ENCODE measurements at regions not wholly inside any gene's neighbourhood (a gene's known extent, or its start where the extent isn't known, plus 50 kb on each side); places are given as distances from the start of the nearest gene placed in this dataset.

GRCh38 chr13:64662887-64663593 is 2567.1 kb downstream of the PCDH9 start (continued):
- TF ChIP-seq HNF4A (conservative IDR thresholded peaks at IDR 0.05) (no peak), FOXA2 (IDR thresholded peaks at IDR 0.05) (no peak), YY1 (IDR thresholded peaks at IDR 0.05) (no peak), SP1 (IDR thresholded peaks at IDR 0.05) (no peak), TAF1 (conservative IDR thresholded peaks at IDR 0.05) (no peak), GABPA (IDR thresholded peaks at IDR 0.05 in 1 of 2, conservative IDR thresholded peaks at IDR 0.05 in 1 of 2) (no peak)

GRCh38 chr13:64648293-64648692 is 2581.8 kb downstream of the PCDH9 start:
- no peaks in the 10 kb centered on the region for H3K9me3 ChIP-seq (ENCODE audit: control insufficient read depth in 4 of 4, low read length in 3 of 4)
- H3K4me1 ChIP-seq (ENCODE audit: control insufficient read depth in 4 of 4, insufficient read depth in 4 of 4, low read length in 3 of 4), result no peaks in the 10 kb centered on the region
- no peaks in the 10 kb centered on the region for H3K36me3 ChIP-seq (ENCODE audit: control insufficient read depth in 4 of 4, insufficient read depth in 3 of 4, low read depth in 1 of 4, low read length in 3 of 4)
- no peaks in the 10 kb centered on the region for H3K27me3 ChIP-seq (ENCODE audit: control insufficient read depth in 4 of 4, insufficient read depth in 4 of 4, low read length in 3 of 4)
- no peak overlapping the region for H3K4me3 ChIP-seq (ENCODE audit: low read depth in 1 of 3, low read length in 3 of 3)
- TF ChIP-seq REST (IDR thresholded peaks at IDR 0.05) (no peak), ZBTB33 (IDR thresholded peaks at IDR 0.05) (no peak), HNF4G (IDR thresholded peaks at IDR 0.05) (no peak), MAX (IDR thresholded peaks at IDR 0.05) (no peak), GABPA (IDR thresholded peaks at IDR 0.05 in 1 of 2, conservative IDR thresholded peaks at IDR 0.05 in 1 of 2) (no peak), FOXA2 (IDR thresholded peaks at IDR 0.05) (no peak), NR2F2 (IDR thresholded peaks at IDR 0.05) (no peak), HNF4A (conservative IDR thresholded peaks at IDR 0.05) (no peak), SP1 (IDR thresholded peaks at IDR 0.05) (no peak)
- H3K27ac ChIP-seq (ENCODE audit: low read depth in 1 of 2, low read length in 2 of 2), result no peak overlapping the region
- no peak for DNase-seq (ENCODE audit: low spot score)
- no peak overlapping the region for H3K9ac ChIP-seq (ENCODE audit: low read depth in 1 of 2, low read length in 2 of 2)

GRCh38 chr13:64643066-64643465 is 2587.1 kb downstream of the PCDH9 start:
- no peaks in the 10 kb centered on the region for H3K36me3 ChIP-seq (ENCODE audit: control insufficient read depth in 4 of 4, insufficient read depth in 3 of 4, low read depth in 1 of 4, low read length in 3 of 4)
- 32% methylated on average over 2 of the region's 2 CpGs for WGBS
- H3K27me3 ChIP-seq (ENCODE audit: control insufficient read depth in 4 of 4, insufficient read depth in 4 of 4, low read length in 3 of 4), result no peaks in the 10 kb centered on the region
- no peak overlapping the region for H3K27ac ChIP-seq (ENCODE audit: low read depth in 1 of 2, low read length in 2 of 2)
- H3K4me1 ChIP-seq (ENCODE audit: control insufficient read depth in 4 of 4, insufficient read depth in 4 of 4, low read length in 3 of 4), result no peaks in the 10 kb centered on the region
- no peak overlapping the region for H3K9ac ChIP-seq (ENCODE audit: low read depth in 1 of 2, low read length in 2 of 2)
- DNase-seq (ENCODE audit: low spot score), result no peak
- H3K4me3 ChIP-seq (ENCODE audit: low read depth in 1 of 3, low read length in 3 of 3), result no peak overlapping the region
- no peaks in the 10 kb centered on the region for H3K9me3 ChIP-seq (ENCODE audit: control insufficient read depth in 4 of 4, low read length in 3 of 4)
- no peak for TF ChIP-seq EGR1 (IDR thresholded peaks at IDR 0.05; ENCODE audit: low read depth in 2 of 2)
- TF ChIP-seq ATF3 (IDR thresholded peaks at IDR 0.05), result no peak
- TF ChIP-seq GABPA (IDR thresholded peaks at IDR 0.05 in 1 of 2, conservative IDR thresholded peaks at IDR 0.05 in 1 of 2), result no peak
- no peak for TF ChIP-seq YY1 (IDR thresholded peaks at IDR 0.05)
- TF ChIP-seq HNF4A (conservative IDR thresholded peaks at IDR 0.05), result no peak
- TF ChIP-seq RAD21 (IDR thresholded peaks at IDR 0.05), result no peak
- no peak for TF ChIP-seq HNF4G (IDR thresholded peaks at IDR 0.05)
- TF ChIP-seq FOXA1 (IDR thresholded peaks at IDR 0.05), result no peak
- no peak for TF ChIP-seq ZBTB33 (IDR thresholded peaks at IDR 0.05)
- no peak for TF ChIP-seq TAF1 (conservative IDR thresholded peaks at IDR 0.05)
- TF ChIP-seq REST (IDR thresholded peaks at IDR 0.05), result no peak
- no peak for TF ChIP-seq SP1 (IDR thresholded peaks at IDR 0.05)

All from liver (tissue), 7 donors.